Stimulated activated CD4-positive, alpha-beta T cell treated with anti-CD3 and anti-CD28 coated beads, Interleukin-2, amount 100 ng/mL, for 24 hours (primary cell): ENCODE measurements at regions not wholly inside any gene's neighbourhood (a gene's known extent, or its start where the extent isn't known, plus 50 kb on each side); places are given as distances from the start of the nearest gene placed in this dataset.

ENCODE experiments used
- DNase-seq, 2 donors: peaks; one replicate each; pipeline ENCODE4 v3.0.0-alpha.2; 2020

DNA sequence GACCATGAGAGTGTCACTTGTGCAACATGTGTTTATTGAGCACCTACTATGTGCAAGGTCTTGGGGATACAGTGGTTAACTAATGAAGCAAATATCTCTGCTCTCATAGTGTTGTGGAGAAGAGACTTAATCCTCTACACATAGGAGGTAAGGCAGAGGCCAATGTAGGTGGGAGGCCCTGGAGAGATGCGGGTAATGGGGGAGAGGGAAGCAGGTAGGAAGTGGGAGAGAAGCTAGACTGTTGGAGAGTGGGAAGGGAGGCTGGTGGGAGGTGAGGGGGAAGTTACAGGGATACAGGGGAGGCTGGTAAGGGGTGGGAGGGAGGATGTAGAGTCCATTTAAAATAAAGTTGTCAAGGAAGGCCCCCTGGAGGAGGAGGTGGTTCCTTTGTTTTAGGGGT, 240.0 kb downstream of the MIAT start:
- no peak for DNase-seq

DNA sequence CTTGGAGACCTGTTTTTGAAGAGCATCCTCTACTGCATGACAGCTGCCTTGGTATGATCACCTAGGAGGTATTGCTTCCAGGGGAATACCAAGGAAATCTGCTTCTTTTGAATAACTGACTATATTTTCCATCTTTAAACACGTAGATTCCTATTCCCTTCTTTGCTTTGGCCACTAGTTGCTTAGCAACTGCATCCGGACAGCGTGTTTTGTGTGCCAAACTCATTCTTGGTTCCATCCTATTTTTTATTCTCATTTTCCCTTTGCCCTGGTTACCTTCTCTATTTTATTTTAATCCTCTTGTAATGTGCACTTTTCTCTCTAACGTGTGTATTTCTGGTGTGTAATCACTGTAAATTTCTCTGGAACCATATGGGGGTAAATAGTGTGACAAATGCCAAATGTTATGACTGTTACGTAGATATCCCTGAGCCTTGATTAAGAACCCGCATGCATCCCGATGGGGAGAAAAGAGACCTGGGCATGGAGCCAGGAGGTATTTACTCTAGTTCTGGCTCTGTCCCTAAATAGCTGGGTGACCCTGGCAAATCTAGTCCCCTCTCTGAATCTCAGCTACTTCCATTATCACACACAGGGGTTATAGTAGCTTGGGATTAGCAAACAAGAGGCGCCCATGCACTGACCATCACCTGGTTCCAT, 241.7 kb downstream of the MIAT start:
- DNase-seq, result no peak

DNA sequence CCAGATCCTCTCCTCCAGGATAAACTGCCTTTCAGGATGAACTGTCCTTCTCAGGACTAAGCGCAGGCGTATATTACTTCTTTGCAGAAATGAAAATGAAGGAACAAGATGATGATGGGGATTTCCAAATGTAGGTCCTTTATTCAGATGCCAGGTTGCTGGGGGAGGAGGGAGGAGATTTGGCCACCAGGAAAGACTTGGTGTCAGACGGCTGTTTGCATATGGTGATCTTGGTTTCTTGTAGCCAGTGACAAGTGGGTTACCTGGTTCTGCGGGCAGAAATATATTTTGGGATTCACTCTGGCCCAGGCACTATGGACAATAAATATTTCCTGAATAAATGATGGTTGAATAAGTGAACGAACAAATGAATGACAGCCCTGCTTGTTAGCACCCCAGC, 243.4 kb downstream of the MIAT start:
- DNase-seq, result no peak

- DNase-seq, result no peak
These were observed 243.9 kb downstream of the MIAT start for GRCh38 chr22:26901198-26901816.

DNA sequence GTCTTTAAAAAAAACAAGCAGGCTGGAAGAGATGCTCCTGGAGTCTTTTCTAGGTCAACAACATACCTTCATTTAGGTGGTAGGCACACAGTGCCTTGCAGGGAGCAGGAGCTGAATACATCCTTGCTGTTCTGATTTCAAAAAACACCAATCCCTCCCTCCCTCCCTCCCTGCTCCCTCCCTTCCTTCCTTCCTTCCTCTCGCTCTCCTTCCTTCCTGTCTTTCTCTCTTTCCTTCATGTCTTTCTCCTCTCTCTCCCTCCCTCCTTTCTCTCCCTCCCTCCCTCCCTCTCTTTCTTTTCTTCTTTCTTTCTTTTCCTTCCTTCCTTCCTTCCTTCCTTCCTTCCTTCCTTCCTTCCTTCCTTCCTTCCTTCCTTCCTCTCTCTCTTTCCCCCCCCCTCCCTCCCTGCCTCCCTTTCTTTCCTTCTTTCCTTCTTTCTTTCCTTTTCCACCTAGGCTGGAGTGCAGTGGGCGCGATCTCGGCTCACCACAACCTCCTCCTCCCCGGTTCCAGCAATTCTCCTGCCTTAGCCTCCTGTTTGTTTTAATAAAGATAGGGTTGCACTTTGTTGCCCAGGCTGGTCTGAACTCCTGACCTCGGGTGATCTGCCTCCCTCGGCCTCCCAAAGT, 245.1 kb downstream of the MIAT start:
- no peak for DNase-seq

DNA sequence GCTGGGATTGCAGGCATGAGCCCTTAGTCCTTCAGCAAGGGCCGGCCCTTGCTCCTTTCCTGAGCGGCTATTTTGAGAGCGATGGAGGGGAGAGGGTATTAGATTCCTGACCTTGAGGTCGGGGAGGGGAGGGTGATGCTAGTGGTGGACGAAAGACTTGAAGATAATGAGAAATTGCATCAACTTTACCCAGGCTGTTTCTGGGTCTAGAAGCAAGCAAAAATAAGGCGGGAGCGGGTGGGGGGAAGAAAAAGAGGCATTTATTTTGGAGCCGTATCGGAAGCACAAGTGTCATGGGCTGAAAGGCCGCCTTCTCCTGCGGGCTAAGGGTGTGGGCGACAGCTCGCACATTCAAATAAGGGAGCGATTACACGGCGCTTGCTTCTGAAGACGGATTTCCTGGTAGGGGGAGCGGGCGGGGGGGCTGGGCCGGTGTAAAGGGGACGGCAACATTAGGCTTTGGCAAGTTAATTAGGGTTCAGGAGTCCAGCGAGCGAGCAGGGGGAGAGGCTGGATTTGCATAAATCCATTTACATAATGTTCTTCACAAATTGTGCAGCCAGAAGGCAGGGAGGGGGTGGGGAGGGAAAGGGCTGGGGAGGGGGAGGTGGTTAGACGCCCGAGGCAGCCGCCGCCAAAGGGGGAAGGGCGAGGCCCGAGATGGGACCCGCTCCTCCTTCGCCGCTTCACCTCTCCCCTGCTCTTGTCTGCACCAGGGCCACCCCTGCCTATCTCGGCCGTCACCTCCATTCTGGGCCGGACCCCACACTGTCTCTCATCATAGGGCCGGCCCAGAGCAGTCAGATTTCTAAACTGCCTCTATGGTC, 245.9 kb downstream of the MIAT start:
- DNase-seq, result peak in 1 of 2 donors; percentile 32

DNA sequence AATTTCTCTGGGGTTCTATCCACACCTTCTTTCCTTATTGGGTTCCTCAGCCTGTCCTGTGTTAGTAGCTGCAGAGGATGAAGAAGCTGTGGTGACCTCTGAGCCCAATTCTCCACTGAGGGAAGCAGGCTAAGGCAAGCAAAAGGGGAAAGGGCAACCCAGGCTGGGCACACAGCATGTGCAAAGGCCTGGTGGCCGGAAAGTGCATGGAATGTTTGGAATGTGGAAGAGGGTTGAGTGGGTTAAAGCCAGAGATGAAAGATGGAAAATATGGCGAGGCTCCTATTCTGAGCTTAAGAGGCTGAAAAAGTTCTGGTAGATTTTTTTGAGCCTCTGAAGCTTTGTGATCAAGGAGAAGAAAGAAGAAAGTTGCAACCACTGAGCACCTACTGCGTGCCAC, 247.1 kb downstream of the MIAT start:
- no peak for DNase-seq

GRCh38 chr22:26905076-26905475, 247.7 kb downstream of the MIAT start:
- DNase-seq, result no peak

DNA sequence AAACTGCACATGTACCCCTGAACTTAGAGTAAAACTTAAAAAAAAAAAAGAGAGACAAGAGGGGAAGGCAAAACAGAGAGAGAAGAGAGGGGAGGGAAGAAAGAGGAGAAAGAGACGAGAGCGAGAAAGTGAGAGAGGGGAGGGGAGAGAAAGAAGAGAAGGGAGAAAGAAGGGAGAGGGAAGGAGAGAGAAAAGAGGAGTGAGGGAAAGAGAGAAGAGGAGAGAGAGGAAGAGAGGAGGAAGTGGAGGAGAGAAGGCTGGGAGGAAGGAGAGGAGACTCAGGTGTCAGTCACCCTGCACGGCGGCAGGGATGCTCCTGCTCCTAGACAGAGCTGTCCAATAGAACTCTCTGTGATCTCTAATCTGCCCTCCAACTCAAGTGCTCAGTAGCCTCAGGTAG, 248.3 kb downstream of the MIAT start:
- DNase-seq, result no peak

DNA sequence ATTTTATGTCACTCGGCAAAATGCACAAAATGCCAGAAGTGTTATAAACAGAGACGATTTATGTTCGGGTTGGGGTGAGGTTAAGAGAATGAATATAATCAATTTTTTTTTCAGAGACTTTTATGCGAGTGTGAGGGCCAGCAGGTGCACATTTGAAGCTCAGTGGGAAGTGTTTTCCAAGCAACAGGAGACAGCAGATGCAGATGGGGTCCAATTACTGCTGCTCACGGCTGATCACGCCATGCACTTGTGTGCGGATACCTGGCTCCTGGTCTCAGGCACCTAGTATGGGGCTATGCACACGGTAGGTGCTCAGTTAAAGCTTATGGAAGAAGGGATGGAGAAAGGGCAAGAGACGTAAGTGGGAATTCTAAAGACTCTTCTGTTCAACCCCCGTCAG, 249.1 kb downstream of the MIAT start:
- no peak for DNase-seq

GRCh38 chr22:26907366-26907765, 250.0 kb downstream of the MIAT start:
- DNase-seq, result no peak

- DNase-seq, result no peak
These were observed 253.5 kb downstream of the MIAT start for GRCh38 chr22:26910845-26911244.

DNA sequence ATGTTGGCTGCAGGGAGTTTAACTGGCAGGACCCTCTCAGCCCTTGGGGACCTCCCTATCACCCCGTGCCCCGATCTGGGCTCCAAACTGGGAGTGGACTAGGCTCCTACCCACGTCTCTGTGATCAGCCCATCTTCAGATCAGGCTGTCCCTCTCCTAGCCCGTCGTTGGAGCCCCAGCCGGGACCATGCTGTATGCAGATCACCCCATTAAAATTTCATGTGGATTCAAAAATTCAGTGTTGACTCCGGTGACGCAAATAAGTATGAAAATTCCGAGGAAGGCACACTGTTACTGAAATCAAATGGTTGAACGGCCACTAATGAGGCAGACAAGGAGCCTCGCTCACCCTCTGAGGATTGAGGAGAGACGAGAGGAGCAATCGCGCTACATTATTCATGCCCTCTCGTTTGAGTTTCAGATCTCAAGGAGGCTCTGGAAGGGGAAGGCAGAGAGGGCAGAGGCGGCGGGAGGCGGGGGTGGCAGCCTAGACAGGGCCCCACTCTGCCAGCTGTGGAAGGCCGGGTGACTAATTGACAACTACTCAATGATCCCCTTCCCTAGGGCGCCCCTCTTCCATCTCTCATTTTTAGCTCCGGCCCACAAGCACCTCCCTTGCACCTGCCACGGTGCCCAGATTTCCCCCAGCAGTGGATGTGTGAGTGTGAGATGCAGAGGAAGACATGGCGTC, 255.4 kb downstream of the MIAT start:
- DNase-seq, result no peak

GRCh38 chr22:26914519-26915185, 257.3 kb downstream of the MIAT start:
- DNase-seq, result no peak

DNA sequence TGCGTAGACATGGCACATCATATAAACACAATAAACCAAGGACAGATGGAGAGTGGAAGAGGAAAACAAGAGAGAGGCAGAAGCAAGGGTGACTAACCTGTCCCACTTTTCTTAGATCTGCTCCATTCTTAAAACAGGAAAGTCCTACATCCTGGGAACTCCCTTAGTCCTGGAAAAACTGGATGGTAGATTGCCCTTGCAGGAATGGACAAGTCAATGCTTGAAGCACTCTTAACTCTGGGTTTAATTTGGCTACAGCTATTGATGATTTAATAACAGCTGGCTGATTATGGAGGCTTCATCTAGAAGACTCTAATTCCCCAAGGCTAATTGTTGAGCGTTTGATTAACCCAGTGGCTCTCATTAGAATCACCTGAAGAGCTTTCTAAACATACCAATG, 258.8 kb downstream of the MIAT start:
- no peak for DNase-seq

- no peak for DNase-seq
These were observed 260.8 kb downstream of the MIAT start for GRCh38 chr22:26918226-26918625.

DNA sequence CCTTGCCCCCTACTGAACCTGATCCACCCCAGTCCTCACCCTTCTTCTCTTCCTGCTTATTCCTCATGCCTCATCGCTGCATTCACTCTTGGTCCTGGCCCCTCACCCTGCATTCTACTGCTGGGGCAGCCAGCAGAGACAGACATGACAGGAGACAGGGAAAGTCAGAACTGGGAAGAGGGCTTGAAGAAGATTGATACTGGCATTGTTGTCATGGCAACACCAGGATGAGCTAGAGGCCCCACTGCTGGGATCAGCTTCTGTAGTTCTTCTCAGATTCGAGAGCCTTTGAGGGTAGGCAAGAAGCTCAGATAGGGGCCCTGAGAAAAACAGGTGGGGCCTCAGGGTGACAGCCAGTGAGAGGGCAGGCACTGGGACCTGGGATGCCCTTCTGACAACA, 264.3 kb downstream of the MIAT start:
- no peak for DNase-seq

GRCh38 chr22:26922806-26923205, 265.4 kb downstream of the MIAT start:
- DNase-seq, result no peak

- no peak for DNase-seq
These were observed 266.1 kb downstream of the MIAT start for GRCh38 chr22:26923531-26923930.

DNA sequence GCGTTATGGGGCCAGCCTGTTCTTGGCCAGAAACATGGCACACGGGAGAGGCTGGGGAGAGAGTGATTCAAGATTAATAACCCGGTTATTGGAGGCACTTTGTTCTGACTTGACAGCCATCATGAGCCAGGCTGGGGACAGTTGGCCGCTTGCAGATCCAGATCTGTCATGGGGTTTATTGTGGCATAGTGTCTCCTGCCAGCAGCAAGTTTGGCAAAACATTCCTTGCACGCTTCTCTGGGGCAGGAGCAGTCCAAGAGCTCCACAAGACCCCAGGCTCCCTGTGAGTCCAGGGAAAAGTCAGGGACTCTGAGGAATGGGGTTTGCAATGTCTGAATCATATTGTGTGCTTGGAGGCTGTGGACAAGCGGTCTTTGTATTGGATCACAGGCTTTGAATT, 270.4 kb downstream of the MIAT start:
- DNase-seq, result no peak

DNA sequence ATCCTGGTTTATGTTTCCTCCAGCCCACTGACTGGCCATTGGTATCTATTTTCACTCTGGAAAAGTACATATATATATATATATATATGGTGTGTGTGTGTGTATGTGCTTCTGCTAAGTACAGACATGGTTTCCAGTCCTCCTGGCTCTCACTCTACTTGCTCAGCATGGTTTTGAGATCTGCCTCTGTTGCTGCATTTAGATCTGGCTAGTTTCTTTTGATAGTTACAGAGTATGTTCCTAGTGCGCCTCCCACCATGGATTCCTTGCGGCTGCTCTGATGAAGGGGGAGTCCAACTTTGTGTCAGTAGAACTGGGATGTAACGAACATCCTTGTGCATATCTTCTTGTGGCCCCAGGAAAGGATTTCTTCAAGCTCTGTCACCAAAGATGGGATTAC, 274.1 kb downstream of the MIAT start:
- DNase-seq, result no peak

GRCh38 chr22:26933105-26933590, 275.8 kb downstream of the MIAT start:
- no peak for DNase-seq
